SK-N-SH (cell line): ENCODE measurements at regions not wholly inside any gene's neighbourhood (a gene's known extent, or its start where the extent isn't known, plus 50 kb on each side); places are given as distances from the start of the nearest gene placed in this dataset.

ENCODE experiments used
- CHD2 ChIP-seq: fragments of 150-350 bp; IDR thresholded peaks from 2 replicates; pipeline ENCODE4 v1.6.1; 2018; ENCODE audit warnings: low read length; ENCODE audit not compliant: partially characterized antibody
- EZH2phosphoT487 ChIP-seq: fragments of 200-600 bp; sonication (generic); IDR thresholded peaks from 2 replicates; pipeline ENCODE4 v1.6.1; 2017; ENCODE audit warnings: low read depth, mixed run types, mild to moderate bottlenecking, antibody characterized with exemption, moderate library complexity, borderline replicate concordance
- POLR2AphosphoS5 ChIP-seq: IDR thresholded peaks from 2 replicates; pipeline ENCODE4 v1.6.1; 2012; ENCODE audit warnings: low read depth, low read length
- RFX5 ChIP-seq: IDR thresholded peaks from 2 replicates; pipeline ENCODE4 v1.6.1; 2012; ENCODE audit warnings: mild to moderate bottlenecking, improper control_type of control experiment, low read length
- RXRA ChIP-seq: IDR thresholded peaks from 2 replicates; pipeline ENCODE4 v1.4.0; 2012; ENCODE audit warnings: low read depth, mild to moderate bottlenecking, borderline replicate concordance
- SIN3A ChIP-seq: IDR thresholded peaks from 2 replicates; pipeline ENCODE4 v1.6.1; 2012; ENCODE audit warnings: low read depth, mild to moderate bottlenecking, low read length, moderate library complexity, borderline replicate concordance
- TEAD4 ChIP-seq: IDR thresholded peaks from 2 replicates; pipeline ENCODE4 v1.4.0; 2012; ENCODE audit warnings: mild to moderate bottlenecking, borderline replicate concordance; ENCODE audit not compliant: insufficient read depth
- YY1 ChIP-seq: IDR thresholded peaks from 2 replicates; pipeline ENCODE4 v1.4.0; 2012; ENCODE audit warnings: low read depth, mild to moderate bottlenecking
- TF ChIP-seq, protein P1 (sequence below): fragments of 200-600 bp; sonication (generic); IDR thresholded peaks from 2 replicates; pipeline ENCODE4 v1.6.1; 2017; ENCODE audit warnings: antibody characterized with exemption, mild to moderate bottlenecking, moderate library complexity
- TF ChIP-seq, protein P2 (sequence below): fragments of 150-350 bp; IDR thresholded peaks from 2 replicates; pipeline ENCODE4 v1.6.1; 2017; ENCODE audit warnings: antibody characterized with exemption, low read length, low read depth, borderline replicate concordance
- TF ChIP-seq, protein P3 (sequence below): IDR thresholded peaks from 2 replicates; pipeline ENCODE4 v1.4.0; 2012; ENCODE audit warnings: low read depth
- TF ChIP-seq, protein P4 (sequence below): IDR thresholded peaks from 2 replicates; pipeline ENCODE4 v1.6.1; 2012; ENCODE audit warnings: mild to moderate bottlenecking, low read depth, low read length, moderate library complexity
- TF ChIP-seq, protein P5 (sequence below): IDR thresholded peaks from 2 replicates; pipeline ENCODE4 v1.4.0; 2012; ENCODE audit warnings: low read depth, borderline replicate concordance

DNA sequence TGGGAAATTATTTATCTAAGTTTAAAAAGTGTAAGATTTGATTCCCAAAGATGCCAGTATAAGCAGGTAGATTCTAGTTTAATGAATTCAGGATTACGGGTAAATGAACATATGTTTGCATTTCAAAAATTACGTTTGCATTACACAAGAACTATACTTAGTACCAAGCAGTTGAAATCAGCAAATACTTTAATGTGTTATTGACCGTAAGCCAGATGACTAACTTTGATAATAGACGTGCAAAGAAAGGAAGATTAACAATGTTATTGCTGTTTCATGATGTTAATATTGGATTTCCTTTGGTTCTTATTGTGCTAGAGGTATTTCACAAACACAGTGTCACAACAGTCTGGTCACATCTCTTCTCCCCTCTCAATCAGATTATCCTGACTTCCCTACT, 294.7 kb downstream of the TDRD15 start:
- TF ChIP-seq, protein P1, sequence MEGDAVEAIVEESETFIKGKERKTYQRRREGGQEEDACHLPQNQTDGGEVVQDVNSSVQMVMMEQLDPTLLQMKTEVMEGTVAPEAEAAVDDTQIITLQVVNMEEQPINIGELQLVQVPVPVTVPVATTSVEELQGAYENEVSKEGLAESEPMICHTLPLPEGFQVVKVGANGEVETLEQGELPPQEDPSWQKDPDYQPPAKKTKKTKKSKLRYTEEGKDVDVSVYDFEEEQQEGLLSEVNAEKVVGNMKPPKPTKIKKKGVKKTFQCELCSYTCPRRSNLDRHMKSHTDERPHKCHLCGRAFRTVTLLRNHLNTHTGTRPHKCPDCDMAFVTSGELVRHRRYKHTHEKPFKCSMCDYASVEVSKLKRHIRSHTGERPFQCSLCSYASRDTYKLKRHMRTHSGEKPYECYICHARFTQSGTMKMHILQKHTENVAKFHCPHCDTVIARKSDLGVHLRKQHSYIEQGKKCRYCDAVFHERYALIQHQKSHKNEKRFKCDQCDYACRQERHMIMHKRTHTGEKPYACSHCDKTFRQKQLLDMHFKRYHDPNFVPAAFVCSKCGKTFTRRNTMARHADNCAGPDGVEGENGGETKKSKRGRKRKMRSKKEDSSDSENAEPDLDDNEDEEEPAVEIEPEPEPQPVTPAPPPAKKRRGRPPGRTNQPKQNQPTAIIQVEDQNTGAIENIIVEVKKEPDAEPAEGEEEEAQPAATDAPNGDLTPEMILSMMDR: no peak
- TF ChIP-seq, protein P2, sequence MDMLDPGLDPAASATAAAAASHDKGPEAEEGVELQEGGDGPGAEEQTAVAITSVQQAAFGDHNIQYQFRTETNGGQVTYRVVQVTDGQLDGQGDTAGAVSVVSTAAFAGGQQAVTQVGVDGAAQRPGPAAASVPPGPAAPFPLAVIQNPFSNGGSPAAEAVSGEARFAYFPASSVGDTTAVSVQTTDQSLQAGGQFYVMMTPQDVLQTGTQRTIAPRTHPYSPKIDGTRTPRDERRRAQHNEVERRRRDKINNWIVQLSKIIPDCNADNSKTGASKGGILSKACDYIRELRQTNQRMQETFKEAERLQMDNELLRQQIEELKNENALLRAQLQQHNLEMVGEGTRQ: no peak
- TF ChIP-seq POLR2AphosphoS5 (no peak), YY1 (no peak), CHD2 (no peak), SIN3A (no peak), TEAD4 (no peak), RFX5 (no peak), RXRA (no peak), EZH2phosphoT487 (no peak)
- TF ChIP-seq, protein P3, sequence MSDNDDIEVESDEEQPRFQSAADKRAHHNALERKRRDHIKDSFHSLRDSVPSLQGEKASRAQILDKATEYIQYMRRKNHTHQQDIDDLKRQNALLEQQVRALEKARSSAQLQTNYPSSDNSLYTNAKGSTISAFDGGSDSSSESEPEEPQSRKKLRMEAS: no peak
- TF ChIP-seq, protein P4, sequence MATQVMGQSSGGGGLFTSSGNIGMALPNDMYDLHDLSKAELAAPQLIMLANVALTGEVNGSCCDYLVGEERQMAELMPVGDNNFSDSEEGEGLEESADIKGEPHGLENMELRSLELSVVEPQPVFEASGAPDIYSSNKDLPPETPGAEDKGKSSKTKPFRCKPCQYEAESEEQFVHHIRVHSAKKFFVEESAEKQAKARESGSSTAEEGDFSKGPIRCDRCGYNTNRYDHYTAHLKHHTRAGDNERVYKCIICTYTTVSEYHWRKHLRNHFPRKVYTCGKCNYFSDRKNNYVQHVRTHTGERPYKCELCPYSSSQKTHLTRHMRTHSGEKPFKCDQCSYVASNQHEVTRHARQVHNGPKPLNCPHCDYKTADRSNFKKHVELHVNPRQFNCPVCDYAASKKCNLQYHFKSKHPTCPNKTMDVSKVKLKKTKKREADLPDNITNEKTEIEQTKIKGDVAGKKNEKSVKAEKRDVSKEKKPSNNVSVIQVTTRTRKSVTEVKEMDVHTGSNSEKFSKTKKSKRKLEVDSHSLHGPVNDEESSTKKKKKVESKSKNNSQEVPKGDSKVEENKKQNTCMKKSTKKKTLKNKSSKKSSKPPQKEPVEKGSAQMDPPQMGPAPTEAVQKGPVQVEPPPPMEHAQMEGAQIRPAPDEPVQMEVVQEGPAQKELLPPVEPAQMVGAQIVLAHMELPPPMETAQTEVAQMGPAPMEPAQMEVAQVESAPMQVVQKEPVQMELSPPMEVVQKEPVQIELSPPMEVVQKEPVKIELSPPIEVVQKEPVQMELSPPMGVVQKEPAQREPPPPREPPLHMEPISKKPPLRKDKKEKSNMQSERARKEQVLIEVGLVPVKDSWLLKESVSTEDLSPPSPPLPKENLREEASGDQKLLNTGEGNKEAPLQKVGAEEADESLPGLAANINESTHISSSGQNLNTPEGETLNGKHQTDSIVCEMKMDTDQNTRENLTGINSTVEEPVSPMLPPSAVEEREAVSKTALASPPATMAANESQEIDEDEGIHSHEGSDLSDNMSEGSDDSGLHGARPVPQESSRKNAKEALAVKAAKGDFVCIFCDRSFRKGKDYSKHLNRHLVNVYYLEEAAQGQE: no peak
- TF ChIP-seq, protein P5, sequence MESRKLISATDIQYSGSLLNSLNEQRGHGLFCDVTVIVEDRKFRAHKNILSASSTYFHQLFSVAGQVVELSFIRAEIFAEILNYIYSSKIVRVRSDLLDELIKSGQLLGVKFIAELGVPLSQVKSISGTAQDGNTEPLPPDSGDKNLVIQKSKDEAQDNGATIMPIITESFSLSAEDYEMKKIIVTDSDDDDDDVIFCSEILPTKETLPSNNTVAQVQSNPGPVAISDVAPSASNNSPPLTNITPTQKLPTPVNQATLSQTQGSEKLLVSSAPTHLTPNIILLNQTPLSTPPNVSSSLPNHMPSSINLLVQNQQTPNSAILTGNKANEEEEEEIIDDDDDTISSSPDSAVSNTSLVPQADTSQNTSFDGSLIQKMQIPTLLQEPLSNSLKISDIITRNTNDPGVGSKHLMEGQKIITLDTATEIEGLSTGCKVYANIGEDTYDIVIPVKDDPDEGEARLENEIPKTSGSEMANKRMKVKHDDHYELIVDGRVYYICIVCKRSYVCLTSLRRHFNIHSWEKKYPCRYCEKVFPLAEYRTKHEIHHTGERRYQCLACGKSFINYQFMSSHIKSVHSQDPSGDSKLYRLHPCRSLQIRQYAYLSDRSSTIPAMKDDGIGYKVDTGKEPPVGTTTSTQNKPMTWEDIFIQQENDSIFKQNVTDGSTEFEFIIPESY: no peak
